HG02943 (cell line): ENCODE measurements at regions not wholly inside any gene's neighbourhood (a gene's known extent, or its start where the extent isn't known, plus 50 kb on each side); places are given as distances from the start of the nearest gene placed in this dataset.
"Not testable (repeated sequence)": the region's sequence is repeated elsewhere in the genome, so short reads cannot be mapped to it uniquely, and the experiment has no call there.

Experiments
- ATAC-seq: cut with Tn5 transposase; IDR thresholded peaks from one replicate; pipeline ENCODE4 v1.9.1; 2021; ENCODE audit warnings: mild to moderate bottlenecking, low read depth, moderate library complexity; ENCODE audit not compliant: unreplicated experiment

DNA sequence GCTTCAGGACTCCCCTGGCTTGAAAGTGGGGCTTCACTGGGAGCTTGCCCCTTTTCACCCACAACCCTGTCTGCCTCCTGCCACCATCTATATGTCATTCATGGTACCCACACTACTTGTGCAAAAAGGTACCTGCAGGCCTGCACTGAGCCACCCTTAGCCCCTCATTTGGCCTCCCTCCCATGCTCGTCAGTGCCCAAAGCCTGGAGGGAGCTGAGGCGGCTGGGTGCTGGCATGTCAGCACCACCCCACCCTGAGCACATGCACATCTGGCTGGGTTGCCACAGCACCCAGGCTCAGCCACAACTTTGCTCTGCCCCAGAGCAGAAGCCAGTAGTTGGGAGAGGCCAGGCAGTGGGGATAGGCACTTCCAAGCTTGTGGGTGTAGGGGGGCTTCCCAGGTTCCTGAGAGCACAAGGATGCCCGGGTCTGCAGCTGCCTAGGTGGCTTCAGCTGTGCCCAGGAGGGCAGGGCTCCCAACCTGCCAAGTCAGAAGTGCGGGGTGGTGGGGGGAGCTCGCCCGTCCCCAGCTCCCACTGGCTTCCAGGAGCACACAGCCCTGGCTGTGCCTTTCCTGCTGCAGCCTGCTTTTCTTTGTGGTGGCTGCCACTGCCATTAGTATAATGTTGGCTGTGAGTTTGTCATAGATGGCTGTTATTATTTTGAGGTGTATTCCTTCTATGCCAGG, 1054.6 kb upstream of the EPHA6 start:
- ATAC-seq: no peak

DNA sequence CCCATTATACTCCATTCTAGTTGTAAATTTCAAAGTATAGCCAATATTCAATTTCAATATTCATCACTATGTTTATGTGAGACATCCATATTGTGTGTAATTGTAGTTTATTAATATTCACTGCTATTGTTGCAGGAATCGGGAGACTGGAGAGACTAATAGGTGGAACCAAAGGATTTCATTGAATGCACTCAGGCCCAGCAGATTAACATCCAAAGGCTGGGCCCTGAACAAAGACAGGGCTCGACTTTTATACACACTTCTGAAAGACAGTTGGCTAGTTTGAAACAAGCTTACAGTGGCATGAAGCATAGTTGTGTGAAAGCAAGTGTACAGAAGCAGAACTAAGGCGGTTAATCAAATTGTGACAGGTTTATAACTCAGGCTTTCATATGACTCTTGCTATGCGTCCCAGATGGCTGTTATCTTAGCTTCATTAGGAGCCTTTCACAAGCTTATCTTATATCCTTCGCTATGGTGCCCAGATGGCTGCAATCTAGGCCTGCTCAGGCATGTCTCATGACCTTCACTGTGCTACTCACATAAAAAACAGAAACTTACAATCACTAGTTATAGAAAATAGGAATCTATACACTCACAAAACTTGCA, 1038.8 kb upstream of the EPHA6 start:
- no peak for ATAC-seq

DNA sequence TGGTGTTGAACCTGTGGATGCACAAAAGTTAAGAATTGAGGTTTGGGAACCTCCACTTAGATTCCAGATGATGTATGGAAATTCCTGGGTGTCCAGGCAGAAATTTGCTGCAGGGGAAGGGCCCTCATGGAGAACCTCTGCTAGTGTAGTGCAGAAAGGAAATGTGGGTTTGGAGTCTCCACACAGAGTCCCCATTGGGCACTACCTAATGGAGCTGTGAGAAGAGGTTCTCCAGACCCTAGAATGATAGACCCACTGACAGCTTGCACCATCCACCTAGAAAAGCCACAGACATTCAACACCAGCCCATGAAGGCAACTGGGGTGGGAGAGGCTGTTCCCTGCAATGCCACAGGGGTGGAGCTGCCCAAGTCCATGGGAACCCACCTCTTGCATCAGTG, 1032.8 kb upstream of the EPHA6 start:
- no peak for ATAC-seq

- no peak for ATAC-seq
Observed at GRCh38 chr3:95789111-95789510, 1025.3 kb upstream of the EPHA6 start.

DNA sequence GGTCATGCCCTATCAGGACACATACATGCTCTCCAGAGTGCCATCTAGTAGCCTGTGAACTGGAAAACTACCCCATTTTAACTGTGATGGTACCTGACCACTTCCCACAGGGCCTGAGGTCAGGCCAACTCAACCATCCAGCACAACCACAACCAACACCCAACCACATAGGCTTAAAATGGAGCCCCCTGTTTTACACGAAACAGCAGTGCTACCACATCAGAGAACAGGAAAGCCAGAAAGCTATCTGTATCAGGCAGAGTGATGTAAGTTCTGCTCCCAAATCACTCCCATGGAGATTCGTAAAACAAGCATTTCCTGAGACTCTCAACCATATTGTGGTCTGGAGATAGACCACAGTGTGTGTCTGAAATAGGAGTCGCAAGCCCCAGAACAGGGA, 1017.3 kb upstream of the EPHA6 start:
- ATAC-seq: no peak

DNA sequence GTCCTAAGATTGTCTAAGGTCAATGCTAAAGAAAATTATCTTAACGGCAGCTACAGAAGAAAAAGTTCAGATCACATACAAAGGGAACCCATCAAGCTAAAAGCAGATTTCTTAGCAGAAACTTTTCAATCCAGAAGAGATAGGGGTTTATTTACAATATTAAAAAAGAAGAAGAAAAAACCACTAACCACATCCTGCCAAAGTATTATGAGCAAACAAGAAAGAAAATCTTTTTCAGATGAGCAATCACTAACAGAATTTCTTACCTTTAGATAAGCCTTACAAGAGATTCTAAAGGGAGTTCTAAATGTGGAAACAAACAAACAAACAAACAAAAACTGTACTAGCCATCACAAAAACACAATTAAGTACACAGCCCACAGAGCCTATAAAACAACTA, 1015.8 kb upstream of the EPHA6 start:
- ATAC-seq: no peak

DNA sequence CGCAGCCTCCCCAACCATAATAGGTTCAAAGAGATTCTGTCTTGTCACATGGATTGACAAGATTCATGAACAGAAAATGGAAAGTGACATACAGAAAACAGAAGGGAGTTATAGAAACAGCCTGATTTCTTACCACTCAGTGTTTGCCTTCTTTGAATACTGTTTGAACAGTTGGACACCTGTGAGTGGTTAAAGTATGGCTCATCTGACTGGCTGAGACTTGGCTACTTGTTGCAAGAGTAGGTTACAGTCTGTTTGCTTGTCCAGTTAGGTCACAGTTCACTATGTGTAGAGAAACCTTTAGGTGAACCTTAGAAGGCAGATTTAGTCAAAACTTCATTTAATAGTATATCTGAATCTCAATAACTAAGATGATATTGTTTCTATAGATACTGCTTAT, 1003.9 kb upstream of the EPHA6 start:
- ATAC-seq: no peak

DNA sequence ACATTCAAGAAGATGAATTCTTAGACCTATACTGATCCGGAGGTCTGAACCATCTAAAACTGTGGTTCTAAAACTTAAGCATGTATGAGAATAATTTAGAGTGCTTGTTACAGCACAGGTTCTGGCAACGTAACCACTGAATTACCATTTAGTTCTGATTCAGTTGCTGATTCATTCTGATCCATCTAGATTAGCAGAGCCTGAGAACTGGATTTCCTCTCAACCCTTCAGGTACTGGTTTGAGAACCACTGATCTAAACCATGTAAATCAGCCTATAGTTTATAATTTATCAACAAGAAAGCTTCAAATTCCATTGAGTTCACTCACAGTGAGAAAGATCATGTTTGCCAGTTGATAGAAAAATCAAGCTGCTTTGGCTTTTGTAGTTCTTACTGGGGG, 1001.1 kb upstream of the EPHA6 start:
- ATAC-seq: no peak

DNA sequence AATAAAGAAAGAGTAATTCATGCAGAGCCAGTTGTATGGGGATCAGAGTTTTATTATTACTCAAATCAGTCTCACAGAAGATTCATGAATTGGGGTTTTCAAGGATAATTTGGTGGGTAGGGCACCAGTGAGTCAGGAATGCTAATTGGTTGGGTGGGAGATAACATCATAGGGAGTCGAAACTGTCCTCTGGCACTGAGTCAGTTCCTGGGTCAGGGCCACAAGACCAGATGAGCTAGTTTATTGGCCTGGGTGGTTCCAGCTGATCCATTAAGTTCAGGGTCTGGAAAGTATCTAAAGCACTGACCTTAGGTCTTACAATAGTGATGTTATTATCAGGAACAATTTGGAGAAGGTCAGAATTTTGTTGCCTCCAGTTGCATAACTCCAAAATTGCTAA, 998.6 kb upstream of the EPHA6 start:
- ATAC-seq: no peak

DNA sequence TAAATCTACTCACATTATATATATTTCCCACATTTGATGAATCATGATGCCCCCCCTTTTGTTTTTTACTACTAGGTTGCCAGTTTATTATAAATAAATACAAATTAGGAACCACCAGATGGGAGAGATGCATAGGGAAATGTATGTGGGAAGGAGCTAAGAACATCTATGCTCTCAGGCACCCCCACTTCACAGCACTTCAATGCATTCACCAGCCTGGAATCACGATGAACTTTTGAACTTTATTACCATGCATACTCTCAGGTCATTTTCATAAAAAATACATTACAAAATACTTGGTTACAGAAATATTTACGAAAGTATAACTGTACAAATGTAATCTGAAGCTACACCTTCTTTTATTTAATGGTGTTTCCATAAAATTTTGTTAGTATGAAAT, 988.0 kb upstream of the EPHA6 start:
- ATAC-seq: no peak

DNA sequence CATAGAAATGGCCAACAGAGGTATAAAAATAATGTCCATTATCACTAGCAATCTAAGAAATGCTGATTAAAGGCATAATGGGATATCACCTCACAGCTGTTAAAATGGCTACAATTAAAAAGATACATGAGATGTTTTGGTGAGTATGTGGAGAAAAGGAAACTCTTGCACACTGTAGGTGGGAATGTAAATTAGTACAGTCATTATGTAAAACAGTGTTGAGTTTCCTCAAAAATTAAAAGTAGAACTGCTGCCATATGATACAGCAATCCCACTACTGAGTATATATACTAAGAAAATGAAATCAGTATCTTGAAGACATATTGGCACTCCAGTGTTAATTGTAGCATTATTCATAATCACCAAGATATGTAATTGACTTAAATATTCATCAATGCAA, 982.2 kb upstream of the EPHA6 start:
- ATAC-seq: no peak

DNA sequence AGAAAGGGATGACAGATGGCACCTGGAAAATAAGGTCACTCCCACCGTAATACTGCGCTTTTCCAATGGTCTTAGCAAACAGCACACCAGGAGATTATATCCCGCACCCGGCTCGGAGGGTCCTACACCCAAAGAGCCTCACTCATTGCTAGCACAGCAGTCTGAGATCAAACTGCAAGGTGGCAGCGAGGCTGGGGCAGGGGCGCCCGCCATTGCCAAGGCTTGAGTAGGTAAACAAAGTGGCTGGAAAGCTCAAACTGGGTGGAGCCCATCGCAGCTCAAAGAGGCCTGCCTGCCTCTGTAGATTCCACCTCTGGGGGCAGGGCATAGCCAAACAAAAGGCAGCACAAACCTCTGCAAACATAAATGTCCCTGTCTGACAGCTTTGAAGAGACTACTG, 953.8 kb upstream of the EPHA6 start:
- not testable (repeated sequence) for ATAC-seq

DNA sequence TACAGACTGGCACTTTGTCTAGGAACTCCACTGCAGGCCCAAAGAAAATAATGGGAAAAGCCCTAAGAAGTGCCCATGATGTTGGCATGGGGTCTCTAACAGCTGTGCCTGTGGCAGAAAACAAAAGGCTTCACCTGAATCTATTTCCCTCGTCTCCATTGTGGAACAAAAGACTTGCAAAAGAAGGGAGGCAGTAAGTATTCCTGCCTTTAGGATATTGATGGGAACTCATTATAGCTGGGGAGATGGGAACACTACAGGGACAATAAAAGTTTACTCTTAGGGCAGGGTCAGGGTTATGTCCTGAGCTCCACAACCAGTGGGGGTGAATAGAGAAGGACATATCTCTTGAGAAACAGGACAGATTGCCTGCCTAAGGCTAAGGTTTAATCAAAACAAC, 930.6 kb upstream of the EPHA6 start:
- ATAC-seq: no peak

- no peak for ATAC-seq
Observed at GRCh38 chr3:95886616-95887015, 927.8 kb upstream of the EPHA6 start.

- ATAC-seq: no peak
Observed at GRCh38 chr3:95887114-95887513, 927.3 kb upstream of the EPHA6 start.

GRCh38 chr3:95894820-95895219, 919.6 kb upstream of the EPHA6 start:
- ATAC-seq: no peak

GRCh38 chr3:95899494-95899893, 914.9 kb upstream of the EPHA6 start:
- no peak for ATAC-seq

- no peak for ATAC-seq
Observed at GRCh38 chr3:95899911-95900310, 914.5 kb upstream of the EPHA6 start.

DNA sequence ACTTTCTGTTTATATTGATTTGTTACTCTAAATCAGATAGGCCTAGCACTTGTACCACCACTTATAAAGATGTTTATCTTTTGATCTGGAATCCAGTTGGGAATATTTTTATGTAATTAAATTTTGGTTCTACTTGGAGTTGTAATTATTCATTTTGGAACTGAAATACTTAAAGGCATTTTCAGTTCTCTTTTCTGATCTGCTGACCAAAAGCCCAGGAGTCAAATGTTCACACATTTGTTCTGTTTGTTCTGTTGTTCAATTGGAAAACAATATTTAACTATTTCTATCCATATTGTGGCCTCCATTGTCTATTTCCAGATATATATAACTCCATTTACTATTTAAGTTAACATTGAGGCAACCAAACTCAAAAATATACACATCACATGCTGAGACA, 912.4 kb upstream of the EPHA6 start:
- no peak for ATAC-seq

- no peak for ATAC-seq
Observed at GRCh38 chr3:95905182-95905581, 909.2 kb upstream of the EPHA6 start.

DNA sequence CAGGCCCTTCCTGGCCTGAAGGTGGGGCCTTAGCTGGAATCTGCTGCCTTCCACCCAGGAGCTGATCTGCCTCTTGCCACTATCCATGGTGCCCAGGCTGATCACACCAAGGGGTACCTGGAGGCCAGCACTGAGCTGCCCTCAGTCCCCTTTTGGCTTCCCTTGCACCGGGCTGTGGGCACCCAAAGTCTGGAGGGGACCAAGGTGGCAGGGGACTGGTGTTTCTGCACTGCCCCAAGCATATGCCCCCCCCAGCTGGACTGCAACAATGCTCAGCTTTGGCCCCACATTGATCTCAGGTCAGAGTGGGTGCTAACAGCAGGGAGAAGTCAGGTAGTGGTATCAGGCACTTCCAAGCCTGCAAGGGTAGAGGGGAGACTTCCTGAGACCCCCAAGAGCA, 902.6 kb upstream of the EPHA6 start:
- no peak for ATAC-seq

DNA sequence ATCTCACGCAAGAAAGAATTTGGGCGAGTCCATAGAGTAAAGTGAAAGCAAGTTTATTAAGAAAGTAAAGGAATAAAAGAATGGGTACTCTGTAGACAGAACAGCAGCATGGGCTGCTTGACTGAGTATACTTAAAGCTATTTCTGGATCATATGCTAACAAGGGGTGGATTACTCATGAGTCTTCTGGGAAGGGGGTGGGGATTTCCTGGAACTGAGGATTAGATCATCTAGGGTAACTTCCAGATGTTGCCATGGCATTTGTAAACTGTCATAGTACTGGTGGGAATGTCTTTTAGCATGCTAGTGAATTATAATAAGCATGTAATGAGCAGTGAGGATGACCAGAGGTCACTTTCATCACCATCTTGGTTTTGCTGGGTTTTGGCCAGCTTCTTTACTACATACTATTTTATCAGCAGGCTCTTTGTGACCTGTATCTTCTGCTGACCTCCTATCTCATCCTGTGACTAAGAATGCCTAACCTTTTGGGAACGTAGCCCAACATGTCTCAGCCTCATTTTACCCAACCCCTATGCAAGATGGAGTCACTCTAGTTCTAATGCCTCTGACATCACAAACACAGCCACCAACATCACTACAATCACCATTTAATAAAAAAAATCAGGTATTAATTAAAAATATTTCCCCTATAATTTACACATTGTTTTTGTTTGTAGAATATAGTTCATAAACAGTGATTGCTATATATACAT, 890.7 kb upstream of the EPHA6 start:
- no peak for ATAC-seq
